HCT116 (cell line): ENCODE measurements at regions not wholly inside any gene's neighbourhood (a gene's known extent, or its start where the extent isn't known, plus 50 kb on each side); places are given as distances from the start of the nearest gene placed in this dataset.
A peak's percentile ranks its signal among the peaks of the same experiment; 100 is the strongest.

Experiments used
- ATAC-seq: fragments of 200-7000 bp; cut with Tn5 transposase; 2 replicates; pipeline ENCODE4 v1.9.1; 2020; ENCODE audit warnings: mild to moderate bottlenecking, moderate library complexity
- BruUV-seq: library from RNA; stranded (reverse); fragments of 400-500 nt; replicated peaks from 2 replicates; lab custom pipeline; 2021; lab: Mats Ljungman, UMichigan
- CTCF ChIA-PET: fragments of 300-600 bp; sonication (Branson Sonifier 250); formaldehyde crosslinking; loops from one replicate; lab custom pipeline; 2021; ENCODE audit warnings: antibody characterized with exemption; lab: Charles Lee
- POLR2A ChIA-PET: fragments of 300-600, 350-600 bp; sonication (Branson Sonifier 250); formaldehyde crosslinking; loops from one replicate; lab custom pipeline; 2021; ENCODE audit warnings: antibody characterized with exemption; lab: Charles Lee
- RAD21 ChIA-PET, 2 experiments: fragments of 300-600 bp; sonication (Branson Sonifier 250); formaldehyde crosslinking; loops; one replicate each; lab custom pipeline; 2023; ENCODE audit warnings: low total read pairs in 2 of 2; ENCODE audit not compliant: uncharacterized antibody in 2 of 2, unreplicated experiment in 2 of 2, low non-redundant PET in 1 of 2; lab: Charles Lee
- DNase-seq: peaks from one replicate; pipeline ENCODE4 v3.0.0-alpha.2; 2010; ENCODE audit warnings: low read depth, low spot score
- H2AFZ ChIP-seq: fragments of 200-600 bp; shearing (Covaris generic), sonication (generic); 2 replicates; pipeline ENCODE4 v1.6.1; 2017; ENCODE audit warnings: low read depth, mixed run types, mixed read lengths, antibody characterized with exemption, low read length; ENCODE audit not compliant: poor library complexity, severe bottlenecking
- H3K27ac ChIP-seq: 2 replicates; pipeline ENCODE4 v1.5.1; 2012; ENCODE audit warnings: low read depth, low read length
- H3K27me3 ChIP-seq: fragments of 200-600 bp; sonication (generic); 2 replicates; pipeline ENCODE4 v1.6.1; 2016; ENCODE audit warnings: mixed run types, low read length, mixed read lengths; ENCODE audit not compliant: insufficient read depth
- H3K36me3 ChIP-seq, 2 experiments: fragments of 200-500 bp in 1 of 2; fragments of 200-600 bp in 1 of 2; sonication (Bioruptor generic) in 1 of 2; sonication (generic) in 1 of 2; 2 replicates each; pipeline versions ENCODE4 v1.5.1 to v1.6.1; 2014 to 2016; ENCODE audit warnings: low read length in 2 of 2, inconsistent platforms in 1 of 2, mixed read lengths in 1 of 2, mixed run types in 1 of 2; ENCODE audit not compliant: insufficient read depth in 2 of 2, control insufficient read depth in 1 of 2
- H3K4me1 ChIP-seq, 2 experiments: fragments of 200-600 bp in 1 of 2; sonication (generic) in 1 of 2; 2 replicates each; pipeline versions ENCODE4 v1.5.1 to v1.6.1; 2012 to 2017; ENCODE audit warnings: low read length in 2 of 2, inconsistent platforms in 1 of 2, mild to moderate bottlenecking in 1 of 2, mixed read lengths in 1 of 2, mixed run types in 1 of 2, moderate library complexity in 1 of 2; ENCODE audit not compliant: insufficient read depth in 2 of 2, control insufficient read depth in 1 of 2
- H3K4me2 ChIP-seq: fragments of 200-600 bp; sonication (generic); 2 replicates; pipeline ENCODE4 v1.6.1; 2017; ENCODE audit warnings: mixed run types, low read length, mixed read lengths
- H3K4me3 ChIP-seq, 2 experiments: fragments of 200-600 bp in 1 of 2; sonication (generic) in 1 of 2; replicated peaks in 1 of 2; 2 replicates each; pipeline ENCODE4 v1.5.1; 2011 to 2016; ENCODE audit warnings: low read length in 2 of 2, control low read depth in 1 of 2, low read depth in 1 of 2, mild to moderate bottlenecking in 1 of 2, mixed read lengths in 1 of 2, mixed run types in 1 of 2
- H3K79me2 ChIP-seq: fragments of 200-600 bp; sonication (generic); 2 replicates; pipeline ENCODE4 v1.6.1; 2017; ENCODE audit warnings: mild to moderate bottlenecking, mixed run types, low read length, moderate library complexity, mixed read lengths; ENCODE audit not compliant: insufficient read depth
- H3K9ac ChIP-seq: fragments of 200-600 bp; sonication (generic); 2 replicates; pipeline ENCODE4 v1.6.1; 2016; ENCODE audit warnings: low read length, mixed read lengths
- H3K9me2 ChIP-seq: fragments of 200-600 bp; sonication (generic), shearing (Covaris generic); 2 replicates; pipeline ENCODE4 v1.6.1; 2017; ENCODE audit warnings: mixed run types, mild to moderate bottlenecking, moderate library complexity; ENCODE audit not compliant: insufficient read depth
- H3K9me3 ChIP-seq, 2 experiments: fragments of 200-500 bp in 1 of 2; fragments of 200-600 bp in 1 of 2; sonication (Bioruptor generic) in 1 of 2; sonication (generic) in 1 of 2; 2 replicates each; pipeline ENCODE4 v1.6.1; 2014 to 2017; ENCODE audit warnings: low read length in 2 of 2, mixed read lengths in 2 of 2, inconsistent platforms in 1 of 2, low read depth in 1 of 2, mild to moderate bottlenecking in 1 of 2, mixed run types in 1 of 2, moderate library complexity in 1 of 2; ENCODE audit not compliant: control insufficient read depth in 1 of 2, insufficient read depth in 1 of 2
- H4K20me1 ChIP-seq: fragments of 200-600 bp; sonication (generic), shearing (Covaris generic); 2 replicates; pipeline ENCODE4 v1.6.1; 2017; ENCODE audit warnings: mixed run types, mild to moderate bottlenecking, moderate library complexity; ENCODE audit not compliant: insufficient read depth
- CEBPB ChIP-seq: IDR thresholded peaks from 2 replicates; pipeline ENCODE4 v1.6.1; 2012; ENCODE audit warnings: low read depth
- JUND ChIP-seq: IDR thresholded peaks from 2 replicates; pipeline ENCODE4 v1.6.1; 2012
- RAD21 ChIP-seq: IDR thresholded peaks from 2 replicates; pipeline ENCODE4 v1.6.1; 2012; ENCODE audit warnings: low read depth, mild to moderate bottlenecking
- SIN3A ChIP-seq: IDR thresholded peaks from 2 replicates; pipeline ENCODE4 v1.6.1; 2012; ENCODE audit warnings: low read depth
- intact Hi-C: fragments of 100-400 bp; cut with micrococcal nuclease; formaldehyde crosslinking; loops from 2 replicates; pipeline ENCODE4 v1.10.0; 2022

GRCh38 chr4:121272526-121272925 is 108.3 kb downstream of the QRFPR start:
- no TSS peak for BruUV-seq
- Histone ChIP-seq H3K9me3 (no peaks in the 10 kb centered on the region), H3K4me3 (no peak overlapping the region), H3K9me2 (no peaks in the 10 kb centered on the region), H2AFZ (peak overlapping the region; percentile 78), H3K9ac (no peak overlapping the region), H3K27me3 (no peaks in the 10 kb centered on the region), H3K4me1 (0 out of 4 replicates have a peak, but pooled peaks cover 0 to 6% of the 10 kb centered on the region in 2 experiments), H4K20me1 (no peaks in the 10 kb centered on the region), H3K4me2 (no peak overlapping the region), H3K27ac (no peak overlapping the region), H3K36me3 (no peaks in the 10 kb centered on the region), H3K79me2 (no peaks in the 10 kb centered on the region)
- intact Hi-C loops: loop anchor here (10.0 kb wide), 1 partner anchor 382 kb away; no protein-coding TSS in a partner anchor
- ChIA-PET RAD21 (no interaction called here), POLR2A (no interaction called here), CTCF (interaction anchor here (1.0 kb wide), 1 partner anchor 20 kb away, joined by 4 read pairs; no protein-coding TSS in a partner anchor)
- ATAC-seq (no peak), DNase-seq (no peak)
- TF ChIP-seq SIN3A: no peak
- no peak for TF ChIP-seq RAD21

- BruUV-seq: no TSS peak
- ATAC-seq: no peak
- no peaks in the 10 kb centered on the region for H4K20me1 ChIP-seq
- intact Hi-C loops: loop anchor here (10.0 kb wide), 1 partner anchor 384 kb away; no protein-coding TSS in a partner anchor
- no peak overlapping the region for H3K9ac ChIP-seq
- H2AFZ ChIP-seq: no peak overlapping the region
- ChIA-PET CTCF (no interaction called here), RAD21 (no interaction called here)
- H3K9me3 ChIP-seq: no peaks in the 10 kb centered on the region
- H3K9me2 ChIP-seq: no peaks in the 10 kb centered on the region
- H3K4me1 ChIP-seq: 0 out of 4 replicates have a peak, but pooled peaks cover 0 to 6% of the 10 kb centered on the region in 2 experiments
- H3K4me2 ChIP-seq: no peak overlapping the region
- H3K36me3 ChIP-seq: no peaks in the 10 kb centered on the region
- TF ChIP-seq JUND (no peak), CEBPB (no peak)
- TF ChIP-seq, all 23 proteins: peak for 0
- Histone ChIP-seq H3K27ac (no peak overlapping the region), H3K79me2 (no peaks in the 10 kb centered on the region), H3K4me3 (no peak overlapping the region), H3K27me3 (no peaks in the 10 kb centered on the region)
- DNase-seq: no peak
- POLR2A ChIA-PET: no interaction called here
Observed at GRCh38 chr4:121270389-121270788, 106.3 kb upstream of the TNIP3 start.
